Left ventricle myocardium inferior (tissue), 1 donor: ENCODE measurements at regions not wholly inside any gene's neighbourhood (a gene's known extent, or its start where the extent isn't known, plus 50 kb on each side); places are given as distances from the start of the nearest gene placed in this dataset.

Experiments used
- DNase-seq: peaks from one replicate; pipeline ENCODE4 v3.0.0-alpha.2; 2020
- H3K27ac ChIP-seq: fragments of 200-600 bp; replicated peaks from 2 replicates; pipeline ENCODE4 v1.8.0; 2021
- H3K27me3 ChIP-seq: fragments of 200-600 bp; 2 replicates; pipeline ENCODE4 v1.8.0; 2021; ENCODE audit warnings: low read depth
- H3K36me3 ChIP-seq: fragments of 200-600 bp; 2 replicates; pipeline ENCODE4 v1.8.0; 2021
- H3K4me1 ChIP-seq: fragments of 200-600 bp; 2 replicates; pipeline ENCODE4 v1.8.0; 2021
- H3K4me3 ChIP-seq: fragments of 200-600 bp; 2 replicates; pipeline ENCODE4 v1.8.0; 2021; ENCODE audit warnings: mild to moderate bottlenecking, moderate library complexity
- H3K9me3 ChIP-seq: fragments of 200-600 bp; replicated peaks from 2 replicates; pipeline ENCODE4 v1.8.0; 2021
- CTCF ChIP-seq: fragments of 200-600 bp; IDR thresholded peaks from 2 replicates; pipeline ENCODE4 v1.8.0; 2021; ENCODE audit warnings: antibody characterized with exemption, mild to moderate bottlenecking, borderline replicate concordance
- intact Hi-C: fragments of 100-400 bp; cut with micrococcal nuclease; formaldehyde crosslinking; loops from one replicate; pipeline ENCODE4 v1.11.0; 2022
- donor health status: DM: no; HTN: yes; CAD: no; lungs with severe emphysema.

GRCh38 chr5:54821445-54822323 is 163.7 kb downstream of the ESM1 start:
- Histone ChIP-seq H3K4me1 (peaks cover 27% of the 10 kb centered on the region), H3K27ac (no peak overlapping the region), H3K9me3 (no peaks in the 10 kb centered on the region), H3K36me3 (no peaks in the 10 kb centered on the region), H3K27me3 (no peaks in the 10 kb centered on the region), H3K4me3 (no peak overlapping the region)
- no peak for DNase-seq
- no peak for TF ChIP-seq CTCF
- intact Hi-C loops = no loop called here

GRCh38 chr5:54820346-54821134 is 164.9 kb downstream of the ESM1 start:
- no peak for DNase-seq
- H3K4me3 ChIP-seq = no peak overlapping the region
- H3K27ac ChIP-seq = no peak overlapping the region
- intact Hi-C loops = no loop called here
- H3K9me3 ChIP-seq = no peaks in the 10 kb centered on the region
- no peaks in the 10 kb centered on the region for H3K27me3 ChIP-seq
- TF ChIP-seq CTCF = no peak
- H3K36me3 ChIP-seq = no peaks in the 10 kb centered on the region
- H3K4me1 ChIP-seq = peaks cover 27% of the 10 kb centered on the region

- peaks cover 5% of the 10 kb centered on the region for H3K9me3 ChIP-seq
- H3K4me1 ChIP-seq = no peaks in the 10 kb centered on the region
- no peak overlapping the region for H3K4me3 ChIP-seq
- intact Hi-C loops = no loop called here
- TF ChIP-seq CTCF = no peak
- no peaks in the 10 kb centered on the region for H3K36me3 ChIP-seq
- no peaks in the 10 kb centered on the region for H3K27me3 ChIP-seq
- H3K27ac ChIP-seq = no peak overlapping the region
- no peak for DNase-seq
Observed at GRCh38 chr5:54807421-54807820, 178.0 kb downstream of the ESM1 start.

GRCh38 chr5:54804521-54804920 is 180.9 kb downstream of the ESM1 start:
- Histone ChIP-seq H3K4me3 (no peak overlapping the region), H3K9me3 (peaks cover 4% of the 10 kb centered on the region), H3K36me3 (no peaks in the 10 kb centered on the region), H3K27me3 (no peaks in the 10 kb centered on the region), H3K4me1 (no peaks in the 10 kb centered on the region), H3K27ac (no peak overlapping the region)
- TF ChIP-seq CTCF = no peak
- no peak for DNase-seq
- intact Hi-C loops = no loop called here

GRCh38 chr5:54804086-54804485 is 181.3 kb downstream of the ESM1 start:
- Histone ChIP-seq H3K36me3 (no peaks in the 10 kb centered on the region), H3K27me3 (no peaks in the 10 kb centered on the region), H3K9me3 (no peaks in the 10 kb centered on the region), H3K4me3 (no peak overlapping the region), H3K4me1 (no peaks in the 10 kb centered on the region), H3K27ac (no peak overlapping the region)
- DNase-seq = no peak
- intact Hi-C loops = no loop called here
- TF ChIP-seq CTCF = no peak
